GM19372 (cell line): ENCODE measurements at regions not wholly inside any gene's neighbourhood (a gene's known extent, or its start where the extent isn't known, plus 50 kb on each side); places are given as distances from the start of the nearest gene placed in this dataset.

Experiments used
- ATAC-seq: cut with Tn5 transposase; IDR thresholded peaks from one replicate; pipeline ENCODE4 v1.9.1; 2021; ENCODE audit warnings: mild to moderate bottlenecking, low read depth, moderate library complexity; ENCODE audit not compliant: unreplicated experiment

DNA sequence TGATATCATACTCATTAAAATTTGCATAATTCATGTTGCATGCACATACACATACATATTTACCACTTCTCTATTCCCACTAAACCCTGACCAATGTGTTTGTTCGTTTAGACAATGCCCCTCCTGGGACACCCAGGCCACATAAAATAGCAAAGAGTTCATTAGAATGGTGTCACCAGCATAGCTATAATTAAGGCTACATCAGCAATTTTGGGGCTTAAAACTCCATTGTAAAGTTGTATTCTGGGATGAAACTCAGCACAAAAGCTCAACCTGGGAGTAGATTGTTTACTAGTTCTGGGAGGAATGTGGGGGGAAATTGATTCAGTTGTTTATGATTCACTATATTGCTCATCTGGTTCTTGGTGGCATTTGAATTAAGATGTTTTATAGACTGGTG, 522.2 kb upstream of the SUCLG2 start:
- no peak for ATAC-seq

DNA sequence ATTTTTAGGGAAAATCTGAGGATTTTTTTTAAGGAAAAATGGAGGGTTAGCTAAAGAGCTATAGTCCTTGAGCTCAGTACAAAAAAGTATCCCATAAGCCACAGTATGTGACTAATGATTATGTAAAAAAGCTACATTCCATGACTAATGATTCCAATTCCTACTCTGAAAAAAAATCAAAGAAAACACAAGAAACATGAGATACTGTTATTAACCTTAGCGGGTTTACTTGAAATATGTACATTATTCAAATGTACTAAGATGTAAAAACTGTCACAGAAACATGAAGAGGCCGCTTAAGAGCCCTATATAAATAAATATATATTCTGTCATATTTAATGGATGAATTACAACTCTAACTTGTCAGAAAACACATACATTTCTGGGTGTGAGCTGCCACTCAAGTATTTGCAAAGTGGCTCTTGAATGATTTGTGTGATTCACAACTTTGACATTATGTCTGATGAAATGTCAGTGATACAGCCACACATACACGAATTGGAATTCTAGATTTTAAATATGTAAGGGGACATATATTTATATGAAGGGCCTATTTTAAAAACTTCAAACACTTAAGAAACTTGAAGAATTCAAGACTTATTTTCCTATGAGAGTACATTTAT, 518.7 kb upstream of the SUCLG2 start:
- no peak for ATAC-seq

- ATAC-seq = no peak
Observed at GRCh38 chr3:68172039-68172438, 517.6 kb upstream of the SUCLG2 start.

DNA sequence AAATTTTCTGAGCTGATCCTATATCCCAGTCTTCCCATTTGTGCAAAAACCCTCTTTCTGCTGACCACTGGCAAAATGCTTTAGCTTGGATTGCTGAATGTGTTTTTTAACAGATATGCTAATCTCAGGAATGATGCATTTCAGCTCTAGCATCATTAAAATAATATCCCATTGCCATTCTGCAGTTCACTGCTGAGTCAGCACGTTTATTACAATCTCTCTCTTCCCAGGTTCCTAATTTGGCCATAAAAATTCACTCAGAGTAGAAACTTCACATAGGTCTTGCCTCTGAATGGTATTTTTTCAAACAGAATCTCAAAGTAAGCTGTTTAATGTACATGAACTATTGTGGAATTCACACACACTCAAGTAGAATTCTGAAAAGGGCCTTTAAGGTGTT, 509.6 kb upstream of the SUCLG2 start:
- ATAC-seq = no peak

DNA sequence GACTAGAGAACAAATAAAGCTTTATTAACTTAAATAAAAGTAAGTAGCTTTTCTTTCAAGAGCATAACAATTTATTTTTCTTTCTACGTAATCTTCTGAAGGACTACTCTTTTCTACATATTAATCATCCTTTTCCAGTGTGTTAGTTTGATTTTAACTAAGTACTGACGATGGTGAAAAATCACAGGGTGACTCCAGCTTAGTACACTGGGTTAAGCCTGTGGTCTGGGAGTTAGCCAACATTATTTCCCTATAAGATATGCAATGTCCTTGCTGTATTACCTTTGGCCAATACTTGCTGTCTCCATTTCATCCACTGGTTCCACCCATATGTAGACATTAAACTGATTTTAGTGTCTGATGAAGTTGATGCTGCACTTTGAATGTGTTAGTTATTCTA, 508.6 kb upstream of the SUCLG2 start:
- ATAC-seq = no peak

- no peak for ATAC-seq
Observed at GRCh38 chr3:68162644-68163043, 508.2 kb upstream of the SUCLG2 start.

DNA sequence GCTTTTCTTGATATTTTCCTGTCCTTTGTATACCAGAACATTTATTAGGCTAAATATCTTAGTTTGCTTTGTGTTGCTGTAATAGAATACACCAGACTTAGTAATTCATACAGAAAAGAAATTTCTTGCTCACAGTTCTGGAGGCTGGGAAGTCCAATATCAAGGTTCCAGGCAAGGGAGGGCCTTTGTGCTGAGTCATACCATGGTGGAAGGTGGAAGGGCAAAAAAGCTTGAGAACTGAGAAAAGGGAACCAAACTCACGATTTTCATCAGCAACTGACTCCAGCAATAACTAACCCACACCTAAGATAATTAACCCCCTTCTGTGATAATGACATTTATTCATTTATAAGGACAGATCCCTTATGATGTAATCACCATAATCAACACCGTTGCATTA, 496.9 kb upstream of the SUCLG2 start:
- ATAC-seq = no peak

GRCh38 chr3:68148447-68148846, 494.0 kb upstream of the SUCLG2 start:
- ATAC-seq = no peak

DNA sequence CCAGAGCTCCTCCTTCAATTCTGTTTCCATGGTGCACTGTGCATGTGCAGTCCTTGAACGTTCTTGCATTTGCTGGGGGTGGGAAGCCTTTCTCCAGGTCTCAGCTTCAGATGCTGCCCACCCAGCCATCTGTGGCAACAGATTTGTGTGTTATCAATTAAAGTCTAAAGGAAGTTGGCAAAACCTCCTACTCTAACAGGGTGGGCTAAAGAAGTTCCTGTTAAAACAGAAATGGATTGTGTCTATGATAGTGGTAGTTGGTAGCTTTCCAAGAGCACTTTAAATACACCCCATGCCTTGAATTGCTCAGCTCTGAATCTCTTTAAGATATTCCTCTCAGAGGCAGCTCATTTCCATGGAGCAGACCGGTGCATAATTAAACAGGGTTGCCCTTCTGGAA, 488.0 kb upstream of the SUCLG2 start:
- ATAC-seq = no peak

DNA sequence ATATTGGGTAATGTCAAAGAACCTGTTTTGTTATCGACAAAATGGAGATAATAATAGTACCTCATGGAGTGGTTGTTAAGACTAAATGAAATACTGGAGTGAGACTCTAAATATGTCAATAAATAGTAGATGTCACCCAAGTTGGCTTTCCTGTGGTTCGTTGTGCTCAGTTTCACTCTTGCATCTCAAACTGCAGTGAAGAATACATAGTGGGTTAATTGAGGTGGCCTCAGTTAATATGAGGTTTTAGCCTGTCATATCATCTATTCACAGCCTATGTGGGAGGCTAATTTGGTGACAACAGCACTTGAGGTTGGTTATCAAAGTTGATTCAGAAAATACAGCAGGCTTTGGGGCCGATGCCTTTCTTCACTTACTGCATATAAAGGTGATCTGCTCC, 485.5 kb upstream of the SUCLG2 start:
- no peak for ATAC-seq

DNA sequence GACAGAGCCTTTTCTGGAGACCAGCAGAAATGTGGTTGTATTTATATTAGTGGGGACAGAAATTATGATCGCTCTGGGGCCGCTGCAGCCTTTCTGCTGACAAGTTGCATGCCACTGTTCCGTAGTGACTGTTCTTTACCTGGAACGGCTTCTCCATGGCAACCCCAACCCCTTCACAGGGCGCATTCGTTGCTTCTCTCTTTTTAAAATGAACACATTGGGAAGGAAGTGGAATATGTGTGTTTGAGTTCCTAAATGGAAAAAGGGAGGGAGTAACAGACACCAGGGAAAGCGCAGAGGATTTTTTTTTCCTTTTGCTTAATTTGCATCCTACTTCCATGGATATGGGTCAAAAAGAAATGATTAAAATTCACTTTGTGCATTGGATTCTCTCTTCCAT, 482.0 kb upstream of the SUCLG2 start:
- no peak for ATAC-seq

GRCh38 chr3:68135067-68135466, 480.7 kb upstream of the SUCLG2 start:
- ATAC-seq = no peak

GRCh38 chr3:68129065-68129464, 474.7 kb upstream of the SUCLG2 start:
- no peak for ATAC-seq

DNA sequence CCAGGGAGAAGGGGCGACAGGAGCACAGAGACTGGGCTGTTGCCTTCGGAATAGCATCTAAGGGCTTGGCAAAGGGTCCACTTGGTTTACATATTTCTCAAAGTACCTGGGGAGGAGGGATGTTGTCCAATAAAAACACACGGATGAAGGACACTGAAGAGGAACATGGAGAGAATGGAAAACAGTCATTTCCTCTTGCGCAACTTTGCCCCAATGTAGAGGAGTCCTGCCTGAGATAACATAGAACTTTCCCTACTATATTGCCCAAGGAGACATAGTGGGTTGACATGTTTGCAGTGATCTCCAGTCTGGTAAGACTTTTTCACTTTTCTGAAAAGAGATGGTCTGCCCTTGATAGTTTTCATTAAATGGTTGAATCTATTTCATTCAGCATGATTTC, 468.8 kb upstream of the SUCLG2 start:
- no peak for ATAC-seq

- no peak for ATAC-seq
Observed at GRCh38 chr3:68121287-68121686, 466.9 kb upstream of the SUCLG2 start.

GRCh38 chr3:68116580-68116979, 462.2 kb upstream of the SUCLG2 start:
- no peak for ATAC-seq

DNA sequence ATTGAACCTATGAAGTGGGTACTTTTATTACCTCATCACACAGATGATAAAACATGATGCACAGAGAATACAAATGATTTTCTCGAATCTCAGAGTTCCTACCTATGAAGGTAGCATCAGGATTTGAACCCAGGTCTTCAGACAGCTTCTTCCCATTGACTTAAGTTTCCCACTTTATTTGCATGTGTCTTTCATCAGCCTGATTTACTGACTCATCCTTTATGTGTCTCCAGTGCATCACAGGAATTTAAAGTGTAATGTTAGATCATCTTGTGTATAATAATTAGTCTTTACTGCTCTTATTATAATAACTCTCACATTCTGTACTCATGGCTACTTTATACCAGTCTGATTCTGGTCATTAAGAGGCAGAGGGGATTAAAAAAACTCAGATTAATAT, 449.4 kb upstream of the SUCLG2 start:
- no peak for ATAC-seq

DNA sequence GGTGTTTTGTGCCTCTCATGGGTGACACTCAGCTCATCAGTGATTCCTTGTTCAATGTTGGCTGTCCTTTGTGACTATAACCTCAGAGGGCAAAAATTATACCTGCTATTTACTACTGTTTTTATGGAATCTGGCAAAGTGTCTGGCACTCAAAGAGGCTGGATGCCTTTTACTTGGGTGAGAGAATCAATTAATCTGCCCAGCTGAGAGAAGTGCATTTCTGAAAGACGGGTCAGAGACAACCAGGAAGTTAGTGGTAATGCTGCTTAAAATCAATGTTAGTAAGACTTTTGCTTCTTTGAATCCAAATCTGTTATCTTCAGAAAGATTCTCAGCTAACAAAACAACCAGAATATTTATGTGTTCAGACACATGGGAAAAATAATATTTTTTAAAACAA, 436.2 kb upstream of the SUCLG2 start:
- no peak for ATAC-seq

GRCh38 chr3:68089572-68090011, 435.2 kb upstream of the SUCLG2 start:
- no peak for ATAC-seq

DNA sequence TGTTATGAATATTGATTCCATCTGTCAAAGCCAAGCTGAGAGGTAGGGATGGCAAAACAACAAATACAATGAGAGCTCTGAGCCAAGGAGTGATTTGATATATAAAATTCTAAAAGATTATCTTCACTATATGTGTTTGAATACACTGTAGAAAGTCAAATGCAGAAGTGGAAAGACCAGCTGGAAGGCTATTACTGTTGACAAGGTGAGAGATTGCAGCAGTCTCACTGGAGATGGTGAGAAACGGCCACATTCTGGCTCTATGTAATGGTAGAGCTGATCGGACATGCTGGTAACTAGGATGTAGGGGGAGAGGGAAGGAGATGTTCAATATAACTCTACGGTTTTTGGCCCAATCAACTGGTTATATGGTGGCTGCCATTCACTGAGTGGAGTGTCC, 434.2 kb upstream of the SUCLG2 start:
- peak; percentile 30 for ATAC-seq

- ATAC-seq = peak; percentile 48
Observed at GRCh38 chr3:68088216-68088615, 433.8 kb upstream of the SUCLG2 start.

DNA sequence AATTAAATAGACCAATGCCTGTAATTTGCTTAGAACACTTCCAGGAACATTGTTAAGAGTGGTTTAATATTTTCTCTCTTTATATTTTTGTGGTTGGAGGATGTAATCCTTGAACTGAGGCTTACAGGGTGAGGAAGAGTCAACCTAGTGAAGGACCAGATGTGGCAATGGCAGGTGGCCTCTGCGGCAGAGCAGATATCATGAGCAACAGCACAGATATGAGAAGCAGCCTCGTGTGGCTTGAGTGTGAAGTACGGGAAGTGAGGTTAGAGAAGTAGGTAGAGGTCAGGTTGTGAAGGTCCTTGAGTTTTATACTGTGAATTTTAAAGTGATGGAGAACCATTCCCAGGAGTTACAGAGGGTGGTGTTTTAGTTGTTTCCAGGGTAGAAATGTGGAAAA, 417.6 kb upstream of the SUCLG2 start:
- no peak for ATAC-seq

GRCh38 chr3:68070186-68070585, 415.8 kb upstream of the SUCLG2 start:
- ATAC-seq = no peak
